HEK293T (cell line): ENCODE measurements at regions not wholly inside any gene's neighbourhood (a gene's known extent, or its start where the extent isn't known, plus 50 kb on each side); places are given as distances from the start of the nearest gene placed in this dataset.

ENCODE experiments used
- CTCF ChIA-PET: fragments of 350-600 bp; formaldehyde crosslinking; extraction: SDS; loops from one replicate; lab custom pipeline; 2021; ENCODE audit warnings: antibody characterized with exemption, inconsistent platforms; lab: Yijun Ruan, JAX
- POLR2A ChIA-PET: fragments of 350-600 bp; formaldehyde crosslinking; extraction: SDS; loops from one replicate; lab custom pipeline; 2020; ENCODE audit warnings: antibody characterized with exemption, inconsistent platforms; lab: Yijun Ruan, JAX
- DNase-seq: peaks from one replicate; pipeline ENCODE4 v3.0.0; 2012; ENCODE audit warnings: mixed read lengths; ENCODE audit errors: extremely low spot score
- ARNT ChIP-seq: fragments of 450-650 bp; IDR thresholded peaks from 2 replicates; pipeline ENCODE4 v1.6.1; 2017; ENCODE audit warnings: mild to moderate bottlenecking
- BHLHE40 ChIP-seq: fragments of 450-650 bp; IDR thresholded peaks from 2 replicates; pipeline ENCODE4 v1.6.1; 2016; ENCODE audit warnings: mild to moderate bottlenecking, moderate library complexity, borderline replicate concordance
- CTBP1 ChIP-seq: fragments of 450-650 bp; IDR thresholded peaks from 2 replicates; pipeline ENCODE4 v1.6.1; 2016; ENCODE audit warnings: borderline replicate concordance
- ELF4 ChIP-seq: fragments of 450-650 bp; IDR thresholded peaks from 2 replicates; pipeline ENCODE4 v1.6.1; 2017; ENCODE audit warnings: antibody characterized with exemption
- FOXA1 ChIP-seq: fragments of 450-650 bp; IDR thresholded peaks from 2 replicates; pipeline ENCODE4 v1.6.1; 2016; ENCODE audit warnings: mild to moderate bottlenecking
- FOXK2 ChIP-seq: fragments of 450-650 bp; IDR thresholded peaks from 2 replicates; pipeline ENCODE4 v1.6.1; 2016; ENCODE audit warnings: mild to moderate bottlenecking
- FOXM1 ChIP-seq: fragments of 450-650 bp; IDR thresholded peaks from 2 replicates; pipeline ENCODE4 v1.6.1; 2017; ENCODE audit warnings: mild to moderate bottlenecking, borderline replicate concordance
- HDGF ChIP-seq: fragments of 450-650 bp; IDR thresholded peaks from 2 replicates; pipeline ENCODE4 v1.6.1; 2017; ENCODE audit warnings: antibody characterized with exemption, borderline replicate concordance
- L3MBTL2 ChIP-seq: fragments of 450-650 bp; conservative IDR thresholded peaks from 2 replicates; pipeline ENCODE4 v1.6.1; 2016; ENCODE audit warnings: mild to moderate bottlenecking
- LEF1 ChIP-seq: fragments of 450-650 bp; IDR thresholded peaks from 2 replicates; pipeline ENCODE4 v1.6.1; 2017; ENCODE audit warnings: mild to moderate bottlenecking, borderline replicate concordance
- NFRKB ChIP-seq: fragments of 450-650 bp; IDR thresholded peaks from 2 replicates; pipeline ENCODE4 v1.6.1; 2016; ENCODE audit warnings: mild to moderate bottlenecking, moderate library complexity
- SP1 ChIP-seq: fragments of 450-650 bp; IDR thresholded peaks from 2 replicates; pipeline ENCODE4 v1.6.1; 2017
- SUZ12 ChIP-seq: fragments of 450-650 bp; IDR thresholded peaks from 2 replicates; pipeline ENCODE4 v1.6.1; 2016; ENCODE audit warnings: mild to moderate bottlenecking
- TARDBP ChIP-seq: fragments of 450-650 bp; IDR thresholded peaks from 2 replicates; pipeline ENCODE4 v1.6.1; 2016
- ZNF384 ChIP-seq: fragments of 450-650 bp; IDR thresholded peaks from 2 replicates; pipeline ENCODE4 v1.6.1; 2016
- TF ChIP-seq, protein P1 (sequence below): fragments of 450-650 bp; IDR thresholded peaks from 2 replicates; pipeline ENCODE4 v1.6.1; 2016

DNA sequence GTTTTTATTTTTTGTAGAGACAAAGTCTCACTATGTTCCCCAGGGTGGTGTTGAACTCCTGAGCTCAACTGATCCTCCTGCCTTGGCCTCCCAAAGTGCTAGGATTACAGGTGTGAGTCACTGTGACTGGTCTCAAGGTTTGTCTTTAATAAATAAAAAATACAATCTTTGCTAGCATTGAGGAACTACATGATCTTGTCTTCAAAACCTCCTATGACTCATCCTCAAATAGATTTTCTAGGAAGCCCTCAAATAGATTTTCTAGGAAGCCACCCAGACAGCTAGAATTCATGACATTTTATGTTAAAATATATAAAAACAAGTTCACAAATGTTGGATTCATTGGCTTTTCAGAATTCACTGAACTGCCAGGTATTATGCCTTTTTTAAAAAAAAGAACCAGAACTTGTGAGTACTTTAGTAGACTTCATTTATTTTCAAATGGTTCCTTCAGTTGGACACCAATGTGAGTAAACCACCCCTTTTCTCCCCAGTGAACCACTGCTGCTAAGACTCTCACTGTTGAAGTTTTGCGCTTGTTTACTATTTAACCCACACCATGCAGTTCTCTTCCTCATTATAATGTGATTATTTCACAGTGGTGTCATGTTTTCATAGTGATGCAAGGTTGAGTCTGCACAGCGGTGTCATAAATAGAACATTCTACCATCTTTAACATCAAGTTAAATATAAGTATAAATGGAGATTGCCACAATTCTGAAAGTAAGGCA lies 303.9 kb downstream of the CASP12 start:
- ChIA-PET CTCF (no interaction called here), POLR2A (no interaction called here)
- no peak for DNase-seq
- TF ChIP-seq SP1 (no peak), L3MBTL2 (no peak), FOXM1 (no peak), ZNF384 (no peak), NFRKB (no peak), HDGF (no peak), ELF4 (no peak), BHLHE40 (no peak)

DNA sequence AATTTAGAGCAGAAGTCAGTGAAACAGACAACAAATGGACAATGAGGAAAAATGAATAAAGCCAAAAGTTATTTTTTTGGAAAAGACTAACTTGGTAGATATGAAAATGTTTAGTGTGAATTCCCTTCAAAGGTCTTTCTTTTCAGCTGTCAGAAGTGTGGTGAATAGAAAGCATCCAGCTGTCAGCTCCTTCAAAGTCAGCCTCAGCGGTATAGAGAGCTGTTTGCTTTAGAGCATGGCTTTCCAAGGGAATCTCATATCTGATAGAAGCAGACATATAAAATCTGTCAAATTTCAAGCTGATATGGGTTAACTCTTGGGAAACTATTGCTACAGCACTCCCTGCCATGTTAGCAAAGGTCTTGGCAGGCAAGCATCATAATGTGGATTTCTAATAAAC lies 309.3 kb downstream of the CASP12 start:
- POLR2A ChIA-PET: no interaction called here
- CTCF ChIA-PET: no interaction called here
- TF ChIP-seq ARNT (no peak), LEF1 (no peak), L3MBTL2 (no peak), FOXM1 (no peak), FOXA1 (no peak), SUZ12 (no peak), HDGF (no peak), FOXK2 (no peak)
- TF ChIP-seq, protein P1, sequence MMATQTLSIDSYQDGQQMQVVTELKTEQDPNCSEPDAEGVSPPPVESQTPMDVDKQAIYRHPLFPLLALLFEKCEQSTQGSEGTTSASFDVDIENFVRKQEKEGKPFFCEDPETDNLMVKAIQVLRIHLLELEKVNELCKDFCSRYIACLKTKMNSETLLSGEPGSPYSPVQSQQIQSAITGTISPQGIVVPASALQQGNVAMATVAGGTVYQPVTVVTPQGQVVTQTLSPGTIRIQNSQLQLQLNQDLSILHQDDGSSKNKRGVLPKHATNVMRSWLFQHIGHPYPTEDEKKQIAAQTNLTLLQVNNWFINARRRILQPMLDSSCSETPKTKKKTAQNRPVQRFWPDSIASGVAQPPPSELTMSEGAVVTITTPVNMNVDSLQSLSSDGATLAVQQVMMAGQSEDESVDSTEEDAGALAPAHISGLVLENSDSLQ: no peak
- DNase-seq: no peak

DNA sequence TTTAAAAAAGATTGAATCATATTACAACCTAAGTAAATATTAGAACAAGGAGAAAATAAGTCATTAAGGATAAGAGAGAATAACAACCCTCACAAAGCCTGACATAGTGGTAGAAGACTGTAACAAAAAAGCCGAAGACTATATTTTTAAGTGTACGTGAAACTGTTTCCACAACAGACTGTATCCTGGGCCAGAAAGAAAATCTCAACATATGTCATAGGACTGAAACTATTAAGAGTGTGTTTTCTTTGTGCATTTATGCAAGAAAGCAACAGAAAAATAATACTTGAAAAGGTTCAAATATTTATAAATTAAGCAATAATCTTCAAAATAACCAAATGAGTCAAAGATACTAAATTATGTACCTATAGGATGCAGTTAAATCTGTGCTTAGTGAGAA lies 309.8 kb downstream of the CASP12 start:
- ChIA-PET CTCF (no interaction called here), POLR2A (no interaction called here)
- TF ChIP-seq ELF4 (no peak), FOXK2 (no peak), ZNF384 (no peak), HDGF (no peak), CTBP1 (no peak), SUZ12 (no peak), FOXA1 (no peak), BHLHE40 (no peak), TARDBP (no peak), FOXM1 (no peak), LEF1 (no peak), L3MBTL2 (no peak), NFRKB (no peak), ARNT (no peak), SP1 (no peak)
- TF ChIP-seq, protein P1: no peak
- DNase-seq: no peak

DNA sequence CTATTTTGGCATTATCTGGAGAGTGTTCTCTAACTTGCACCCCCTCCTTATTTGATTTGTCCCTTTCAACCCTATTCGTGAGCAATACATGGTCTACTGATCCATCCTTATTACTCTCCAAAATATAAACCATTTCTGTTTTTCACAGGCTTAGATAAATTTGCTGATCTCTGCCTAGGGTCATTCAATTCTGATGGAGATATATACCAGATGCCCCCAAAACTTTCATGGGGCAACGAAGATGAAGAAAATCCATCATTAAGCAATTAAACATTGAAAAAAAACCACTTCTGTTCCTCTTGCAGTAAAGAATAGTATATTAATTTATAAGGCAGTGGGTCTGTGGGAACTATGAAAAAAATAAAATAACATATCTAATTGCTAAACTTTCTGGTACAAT lies 313.4 kb downstream of the CASP12 start:
- ChIA-PET CTCF (no interaction called here), POLR2A (no interaction called here)
- DNase-seq: no peak
- TF ChIP-seq SP1 (no peak), CTBP1 (no peak), HDGF (no peak), FOXM1 (no peak), ZNF384 (no peak)

DNA sequence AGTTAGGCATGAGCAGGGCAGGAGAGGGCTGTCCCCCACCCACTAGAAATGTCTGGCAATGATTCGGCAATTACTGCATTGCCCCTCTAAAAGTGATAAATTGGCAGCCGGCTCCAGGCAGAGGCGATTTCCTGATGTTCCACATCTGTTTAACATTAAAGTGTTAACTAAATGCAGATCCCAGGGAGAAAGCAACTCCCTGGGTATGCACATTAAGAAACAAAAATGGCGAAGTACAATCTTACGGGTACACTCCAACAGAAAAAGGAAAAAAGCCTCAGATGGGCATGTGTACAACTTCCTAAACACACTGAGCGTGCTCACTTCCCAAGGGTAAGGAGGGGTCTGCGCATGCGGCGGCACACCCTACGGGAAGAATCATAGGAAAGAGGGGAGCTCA lies 314.4 kb downstream of the CASP12 start:
- TF ChIP-seq L3MBTL2 (no peak), ELF4 (no peak), NFRKB (no peak), SUZ12 (no peak), FOXA1 (no peak), BHLHE40 (no peak), FOXK2 (no peak), LEF1 (no peak), SP1 (no peak), ARNT (no peak), TARDBP (no peak)
- TF ChIP-seq, protein P1: no peak
- ChIA-PET POLR2A (no interaction called here), CTCF (no interaction called here)
- no peak for DNase-seq

DNA sequence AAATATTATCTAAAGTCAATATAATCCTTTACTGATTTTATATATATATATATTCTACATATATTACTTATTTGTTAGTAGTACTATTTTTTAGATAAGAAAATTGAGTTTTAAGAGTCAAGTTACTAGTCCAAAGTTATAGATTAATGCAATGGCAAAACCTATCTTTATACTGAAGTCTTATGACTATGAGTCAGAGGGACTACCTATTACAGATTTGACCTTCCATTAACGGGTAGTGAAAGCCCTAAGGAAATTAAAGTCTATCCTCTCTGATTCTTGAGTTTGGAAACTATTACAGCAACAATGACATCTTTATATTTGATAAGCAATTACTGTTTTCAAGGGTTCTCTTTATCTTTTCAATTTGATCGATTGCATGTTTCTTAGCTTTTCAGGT lies 315.8 kb downstream of the CASP12 start:
- POLR2A ChIA-PET: no interaction called here
- TF ChIP-seq TARDBP (no peak), SUZ12 (no peak), BHLHE40 (no peak), CTBP1 (no peak), ARNT (no peak), LEF1 (no peak), ZNF384 (no peak), FOXM1 (no peak), NFRKB (no peak), ELF4 (no peak), FOXA1 (no peak), HDGF (no peak), SP1 (no peak), FOXK2 (no peak), L3MBTL2 (no peak)
- TF ChIP-seq, protein P1: no peak
- DNase-seq: no peak
- CTCF ChIA-PET: no interaction called here
